ENCODE measurements at regions not wholly inside any gene's neighbourhood (a gene's known extent, or its start where the extent isn't known, plus 50 kb on each side); places are given as distances from the start of the nearest gene placed in this dataset.

- H2BK120ac ChIP-seq (ENCODE audit: low read depth, low read length), result no peak overlapping the region
- H3K79me1 ChIP-seq (ENCODE audit: low read depth in 1 of 2, low read length in 2 of 2), result no peaks in the 10 kb centered on the region
- H3K9me3 ChIP-seq (ENCODE audit: control insufficient read depth, insufficient read depth, low read length), result no peaks in the 10 kb centered on the region
- no peak overlapping the region for H3K4me2 ChIP-seq (ENCODE audit: low read depth, low read length)
- H3K9ac ChIP-seq (ENCODE audit: low read depth, low read length), result no peak overlapping the region
- CTCF ChIA-PET, result interaction anchor here (0.6 kb wide), 1 partner anchor 100 kb away, joined by 4 read pairs; no protein-coding TSS in a partner anchor
- BruUV-seq (replicated peaks), result no TSS peak
- TF ChIP-seq NFE2L2 (IDR thresholded peaks at IDR 0.05; ENCODE audit: low read depth, low read length), result no peak
- TF ChIP-seq, protein P1, sequence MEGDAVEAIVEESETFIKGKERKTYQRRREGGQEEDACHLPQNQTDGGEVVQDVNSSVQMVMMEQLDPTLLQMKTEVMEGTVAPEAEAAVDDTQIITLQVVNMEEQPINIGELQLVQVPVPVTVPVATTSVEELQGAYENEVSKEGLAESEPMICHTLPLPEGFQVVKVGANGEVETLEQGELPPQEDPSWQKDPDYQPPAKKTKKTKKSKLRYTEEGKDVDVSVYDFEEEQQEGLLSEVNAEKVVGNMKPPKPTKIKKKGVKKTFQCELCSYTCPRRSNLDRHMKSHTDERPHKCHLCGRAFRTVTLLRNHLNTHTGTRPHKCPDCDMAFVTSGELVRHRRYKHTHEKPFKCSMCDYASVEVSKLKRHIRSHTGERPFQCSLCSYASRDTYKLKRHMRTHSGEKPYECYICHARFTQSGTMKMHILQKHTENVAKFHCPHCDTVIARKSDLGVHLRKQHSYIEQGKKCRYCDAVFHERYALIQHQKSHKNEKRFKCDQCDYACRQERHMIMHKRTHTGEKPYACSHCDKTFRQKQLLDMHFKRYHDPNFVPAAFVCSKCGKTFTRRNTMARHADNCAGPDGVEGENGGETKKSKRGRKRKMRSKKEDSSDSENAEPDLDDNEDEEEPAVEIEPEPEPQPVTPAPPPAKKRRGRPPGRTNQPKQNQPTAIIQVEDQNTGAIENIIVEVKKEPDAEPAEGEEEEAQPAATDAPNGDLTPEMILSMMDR (conservative IDR thresholded peaks at IDR 0.05; ENCODE audit: low read depth, low read length), result 0 out of 2 replicates have a peak, but pooled peaks have one; percentile 14
- no peak overlapping the region for H3K27ac ChIP-seq (ENCODE audit: insufficient read depth, low read length)
- no peak overlapping the region for H3K4me3 ChIP-seq (ENCODE audit: insufficient read depth, low read depth, low read length)
- no peak overlapping the region for H4K91ac ChIP-seq (ENCODE audit: insufficient read depth, low read depth, low read length)
- H3K4ac ChIP-seq (ENCODE audit: low read depth, low read length), result no peak overlapping the region
- no peak overlapping the region for H4K5ac ChIP-seq (ENCODE audit: low read depth, low read length)
- no peak overlapping the region for H3K23ac ChIP-seq (ENCODE audit: low read depth, low read length)
- H2AFZ ChIP-seq (replicated peaks; ENCODE audit: low read length, poor library complexity), result no peak overlapping the region
- H4K20me1 ChIP-seq (ENCODE audit: insufficient read depth, low read length), result no peaks in the 10 kb centered on the region
- dilution Hi-C loops (cut with HindIII; ENCODE audit: low sequenced_read_pairs, unreplicated experiment), result no loop called here
- H2AK9ac ChIP-seq (replicated peaks; ENCODE audit: low read depth, low read length, poor library complexity), result no peak overlapping the region
- no peaks in the 10 kb centered on the region for H3K9me1 ChIP-seq (ENCODE audit: insufficient read depth, low read length)
- peak; percentile 8 for DNase-seq
- no peak overlapping the region for H3K14ac ChIP-seq (replicated peaks; ENCODE audit: low read depth, low read length)
- no peak overlapping the region for H2BK5ac ChIP-seq (ENCODE audit: low read depth, low read length, poor library complexity, severe bottlenecking)
- H3K36me3 ChIP-seq (ENCODE audit: control insufficient read depth, insufficient read depth, low read length), result no peaks in the 10 kb centered on the region
- ATAC-seq (ENCODE audit: low read depth), result peak; percentile 37; the same call in 1 of the 2 replicates
- no peak overlapping the region for H2BK20ac ChIP-seq (ENCODE audit: low read depth, low read length)
- 43% methylated on average over 1 of the region's 1 CpG; no CpG with 5 or more reads in 1 of the 2 experiments for WGBS, 2 experiments (ENCODE audit: extremely low coverage in 2 of 2, insufficient read length in 1 of 2)
- H3K18ac ChIP-seq (ENCODE audit: low read depth, low read length), result no peak overlapping the region
- H3K27me3 ChIP-seq (ENCODE audit: control insufficient read depth, insufficient read depth, low read length), result no peaks in the 10 kb centered on the region
- no peak overlapping the region for H2AK5ac ChIP-seq (ENCODE audit: low read depth, low read length)
- H3K56ac ChIP-seq (ENCODE audit: extremely low read depth, insufficient read depth, low read length), result no peak overlapping the region
- intact Hi-C loops (cut with micrococcal nuclease), result no loop called here
- H2BK15ac ChIP-seq (ENCODE audit: low read depth, low read length), result no peak overlapping the region
- H4K8ac ChIP-seq (ENCODE audit: low read depth in 2 of 2, low read length in 2 of 2), result no peak overlapping the region
- POLR2A ChIA-PET (ENCODE audit: unreplicated experiment), result no interaction called here
- no peaks in the 10 kb centered on the region for H3K4me1 ChIP-seq (ENCODE audit: control insufficient read depth, insufficient read depth, low read length)
- in situ Hi-C loops (cut with MboI; ENCODE audit: low sequenced_read_pairs), result no loop called here
Measured at GRCh38 chr1:177567393-177567792, 396.6 kb downstream of the BRINP2 start.
